ENCODE measurements at regions not wholly inside any gene's neighbourhood (a gene's known extent, or its start where the extent isn't known, plus 50 kb on each side); places are given as distances from the start of the nearest gene placed in this dataset.

DNA sequence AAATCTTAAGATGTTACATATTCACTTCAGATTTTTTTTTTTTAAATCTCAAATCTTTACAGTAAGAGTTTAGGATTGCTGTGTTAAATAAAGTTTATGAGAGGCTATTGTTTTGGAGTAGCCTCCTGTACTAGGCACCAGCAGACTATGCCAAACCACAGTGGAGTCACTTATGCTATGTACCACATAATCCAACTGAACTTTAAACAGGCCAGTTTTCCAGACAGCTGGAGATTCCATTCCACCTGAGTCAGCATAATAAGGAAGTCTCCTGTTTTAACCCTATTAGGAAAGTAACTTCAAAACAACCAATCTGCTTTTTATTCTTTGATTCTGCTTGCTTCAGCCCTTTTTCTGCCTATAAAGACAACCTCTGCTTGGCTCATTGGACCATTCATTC is 205.2 kb downstream of the CSNK1G3 start:
- no peak for TF ChIP-seq GLIS3 (CRISPR knock-in tag; IDR thresholded peaks at IDR 0.05)
- no peak for TF ChIP-seq TOX (CRISPR knock-in tag; IDR thresholded peaks at IDR 0.05; ENCODE audit: borderline replicate concordance)
- TF ChIP-seq RARB (CRISPR knock-in tag; IDR thresholded peaks at IDR 0.05), result no peak
- TF ChIP-seq OSR1 (CRISPR knock-in tag; IDR thresholded peaks at IDR 0.05), result no peak
- TF ChIP-seq, protein P1, sequence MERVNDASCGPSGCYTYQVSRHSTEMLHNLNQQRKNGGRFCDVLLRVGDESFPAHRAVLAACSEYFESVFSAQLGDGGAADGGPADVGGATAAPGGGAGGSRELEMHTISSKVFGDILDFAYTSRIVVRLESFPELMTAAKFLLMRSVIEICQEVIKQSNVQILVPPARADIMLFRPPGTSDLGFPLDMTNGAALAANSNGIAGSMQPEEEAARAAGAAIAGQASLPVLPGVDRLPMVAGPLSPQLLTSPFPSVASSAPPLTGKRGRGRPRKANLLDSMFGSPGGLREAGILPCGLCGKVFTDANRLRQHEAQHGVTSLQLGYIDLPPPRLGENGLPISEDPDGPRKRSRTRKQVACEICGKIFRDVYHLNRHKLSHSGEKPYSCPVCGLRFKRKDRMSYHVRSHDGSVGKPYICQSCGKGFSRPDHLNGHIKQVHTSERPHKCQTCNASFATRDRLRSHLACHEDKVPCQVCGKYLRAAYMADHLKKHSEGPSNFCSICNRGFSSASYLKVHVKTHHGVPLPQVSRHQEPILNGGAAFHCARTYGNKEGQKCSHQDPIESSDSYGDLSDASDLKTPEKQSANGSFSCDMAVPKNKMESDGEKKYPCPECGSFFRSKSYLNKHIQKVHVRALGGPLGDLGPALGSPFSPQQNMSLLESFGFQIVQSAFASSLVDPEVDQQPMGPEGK (CRISPR knock-in tag; IDR thresholded peaks at IDR 0.05; ENCODE audit: borderline replicate concordance), result no peak
- TF ChIP-seq, protein P2, sequence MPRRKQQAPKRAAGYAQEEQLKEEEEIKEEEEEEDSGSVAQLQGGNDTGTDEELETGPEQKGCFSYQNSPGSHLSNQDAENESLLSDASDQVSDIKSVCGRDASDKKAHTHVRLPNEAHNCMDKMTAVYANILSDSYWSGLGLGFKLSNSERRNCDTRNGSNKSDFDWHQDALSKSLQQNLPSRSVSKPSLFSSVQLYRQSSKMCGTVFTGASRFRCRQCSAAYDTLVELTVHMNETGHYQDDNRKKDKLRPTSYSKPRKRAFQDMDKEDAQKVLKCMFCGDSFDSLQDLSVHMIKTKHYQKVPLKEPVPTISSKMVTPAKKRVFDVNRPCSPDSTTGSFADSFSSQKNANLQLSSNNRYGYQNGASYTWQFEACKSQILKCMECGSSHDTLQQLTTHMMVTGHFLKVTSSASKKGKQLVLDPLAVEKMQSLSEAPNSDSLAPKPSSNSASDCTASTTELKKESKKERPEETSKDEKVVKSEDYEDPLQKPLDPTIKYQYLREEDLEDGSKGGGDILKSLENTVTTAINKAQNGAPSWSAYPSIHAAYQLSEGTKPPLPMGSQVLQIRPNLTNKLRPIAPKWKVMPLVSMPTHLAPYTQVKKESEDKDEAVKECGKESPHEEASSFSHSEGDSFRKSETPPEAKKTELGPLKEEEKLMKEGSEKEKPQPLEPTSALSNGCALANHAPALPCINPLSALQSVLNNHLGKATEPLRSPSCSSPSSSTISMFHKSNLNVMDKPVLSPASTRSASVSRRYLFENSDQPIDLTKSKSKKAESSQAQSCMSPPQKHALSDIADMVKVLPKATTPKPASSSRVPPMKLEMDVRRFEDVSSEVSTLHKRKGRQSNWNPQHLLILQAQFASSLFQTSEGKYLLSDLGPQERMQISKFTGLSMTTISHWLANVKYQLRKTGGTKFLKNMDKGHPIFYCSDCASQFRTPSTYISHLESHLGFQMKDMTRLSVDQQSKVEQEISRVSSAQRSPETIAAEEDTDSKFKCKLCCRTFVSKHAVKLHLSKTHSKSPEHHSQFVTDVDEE (CRISPR knock-in tag; IDR thresholded peaks at IDR 0.05), result no peak
- no peak for TF ChIP-seq ZNF565 (CRISPR knock-in tag; conservative IDR thresholded peaks at IDR 0.05; ENCODE audit: low read depth)
- TF ChIP-seq, protein P3, sequence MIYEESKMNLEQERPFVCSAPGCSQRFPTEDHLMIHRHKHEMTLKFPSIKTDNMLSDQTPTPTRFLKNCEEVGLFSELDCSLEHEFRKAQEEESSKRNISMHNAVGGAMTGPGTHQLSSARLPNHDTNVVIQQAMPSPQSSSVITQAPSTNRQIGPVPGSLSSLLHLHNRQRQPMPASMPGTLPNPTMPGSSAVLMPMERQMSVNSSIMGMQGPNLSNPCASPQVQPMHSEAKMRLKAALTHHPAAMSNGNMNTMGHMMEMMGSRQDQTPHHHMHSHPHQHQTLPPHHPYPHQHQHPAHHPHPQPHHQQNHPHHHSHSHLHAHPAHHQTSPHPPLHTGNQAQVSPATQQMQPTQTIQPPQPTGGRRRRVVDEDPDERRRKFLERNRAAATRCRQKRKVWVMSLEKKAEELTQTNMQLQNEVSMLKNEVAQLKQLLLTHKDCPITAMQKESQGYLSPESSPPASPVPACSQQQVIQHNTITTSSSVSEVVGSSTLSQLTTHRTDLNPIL (CRISPR knock-in tag; IDR thresholded peaks at IDR 0.05; ENCODE audit: low read depth), result no peak
- TF ChIP-seq ZFP30 (CRISPR knock-in tag; IDR thresholded peaks at IDR 0.05), result no peak
- TF ChIP-seq ISL1 (CRISPR knock-in tag; IDR thresholded peaks at IDR 0.05), result no peak
- TF ChIP-seq ZFP3 (CRISPR knock-in tag; IDR thresholded peaks at IDR 0.05), result no peak
- no peak for TF ChIP-seq ZC3H10 (CRISPR knock-in tag; IDR thresholded peaks at IDR 0.05)
- TF ChIP-seq ARNTL (CRISPR knock-in tag; IDR thresholded peaks at IDR 0.05; ENCODE audit: borderline replicate concordance, low read depth), result no peak
- no peak for TF ChIP-seq SNAI2 (CRISPR knock-in tag; IDR thresholded peaks at IDR 0.05)
